ENCODE measurements at regions not wholly inside any gene's neighbourhood (a gene's known extent, or its start where the extent isn't known, plus 50 kb on each side); places are given as distances from the start of the nearest gene placed in this dataset.

DNA sequence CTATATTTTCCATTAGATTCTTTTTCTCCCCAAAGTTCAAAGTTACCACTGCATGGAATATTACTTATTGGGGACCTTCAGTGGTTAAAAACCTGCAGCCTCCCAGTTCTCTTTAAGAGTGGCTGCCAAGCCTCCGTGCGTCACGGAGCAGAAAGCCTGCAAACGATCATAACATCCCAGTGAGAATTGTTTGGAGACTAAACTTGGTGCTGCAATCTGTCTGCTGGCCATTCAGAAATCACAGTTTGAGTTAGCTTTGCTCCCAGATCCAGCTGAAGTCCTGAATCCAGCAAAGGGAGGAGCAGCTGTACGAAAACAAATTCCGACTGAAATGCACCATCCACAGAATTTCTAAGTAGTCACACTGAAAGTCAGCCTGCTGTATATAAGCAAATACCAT, 213.5 kb upstream of the PDE10A start:
- no peak for TF ChIP-seq POLR2A (IDR thresholded peaks at IDR 0.05)
- TF ChIP-seq, protein P1, sequence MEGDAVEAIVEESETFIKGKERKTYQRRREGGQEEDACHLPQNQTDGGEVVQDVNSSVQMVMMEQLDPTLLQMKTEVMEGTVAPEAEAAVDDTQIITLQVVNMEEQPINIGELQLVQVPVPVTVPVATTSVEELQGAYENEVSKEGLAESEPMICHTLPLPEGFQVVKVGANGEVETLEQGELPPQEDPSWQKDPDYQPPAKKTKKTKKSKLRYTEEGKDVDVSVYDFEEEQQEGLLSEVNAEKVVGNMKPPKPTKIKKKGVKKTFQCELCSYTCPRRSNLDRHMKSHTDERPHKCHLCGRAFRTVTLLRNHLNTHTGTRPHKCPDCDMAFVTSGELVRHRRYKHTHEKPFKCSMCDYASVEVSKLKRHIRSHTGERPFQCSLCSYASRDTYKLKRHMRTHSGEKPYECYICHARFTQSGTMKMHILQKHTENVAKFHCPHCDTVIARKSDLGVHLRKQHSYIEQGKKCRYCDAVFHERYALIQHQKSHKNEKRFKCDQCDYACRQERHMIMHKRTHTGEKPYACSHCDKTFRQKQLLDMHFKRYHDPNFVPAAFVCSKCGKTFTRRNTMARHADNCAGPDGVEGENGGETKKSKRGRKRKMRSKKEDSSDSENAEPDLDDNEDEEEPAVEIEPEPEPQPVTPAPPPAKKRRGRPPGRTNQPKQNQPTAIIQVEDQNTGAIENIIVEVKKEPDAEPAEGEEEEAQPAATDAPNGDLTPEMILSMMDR (IDR thresholded peaks at IDR 0.05) = no peak
